ENCODE measurements at regions not wholly inside any gene's neighbourhood (a gene's known extent, or its start where the extent isn't known, plus 50 kb on each side); places are given as distances from the start of the nearest gene placed in this dataset.

DNA sequence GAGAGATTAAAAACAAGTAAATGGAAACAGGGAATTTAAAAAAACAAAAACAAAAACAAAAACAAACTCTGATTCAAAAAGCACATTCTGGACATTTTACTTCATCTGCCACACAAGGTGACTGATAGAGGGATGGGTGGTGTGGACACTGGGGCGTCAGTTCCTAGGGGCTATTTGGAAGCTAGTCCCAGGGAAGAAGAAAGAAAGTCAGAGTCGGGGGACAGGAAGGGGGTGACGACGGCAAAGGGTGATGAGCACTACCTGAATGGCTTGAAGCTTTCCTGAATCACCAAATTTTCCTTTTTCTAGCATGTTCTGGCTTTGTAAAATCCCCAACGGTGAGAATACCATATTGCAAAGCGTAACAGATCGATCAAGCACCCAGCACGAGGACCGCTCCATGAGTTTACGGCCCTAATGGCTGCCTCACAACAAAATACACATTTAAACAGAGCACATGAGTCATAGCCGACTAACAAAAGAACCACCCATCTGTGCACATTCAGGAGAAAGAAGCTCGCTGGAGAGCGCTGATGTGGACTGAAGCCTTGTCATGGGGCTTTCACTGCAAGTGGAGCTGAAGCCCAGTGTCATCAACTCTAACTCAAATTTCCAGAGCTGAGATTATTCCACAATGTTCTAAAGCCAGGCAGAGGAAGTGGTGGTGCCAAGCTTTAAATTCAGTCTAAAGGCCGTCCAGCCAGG is 178.9 kb downstream of the LNPK start:
- no peak for TF ChIP-seq BACH2 (CRISPR knock-in tag; IDR thresholded peaks at IDR 0.05; ENCODE audit: borderline replicate concordance)
- TF ChIP-seq PATZ1 (CRISPR knock-in tag; IDR thresholded peaks at IDR 0.05; ENCODE audit: borderline replicate concordance): no peak
- TF ChIP-seq RARB (CRISPR knock-in tag; IDR thresholded peaks at IDR 0.05): no peak
- TF ChIP-seq, protein P1, sequence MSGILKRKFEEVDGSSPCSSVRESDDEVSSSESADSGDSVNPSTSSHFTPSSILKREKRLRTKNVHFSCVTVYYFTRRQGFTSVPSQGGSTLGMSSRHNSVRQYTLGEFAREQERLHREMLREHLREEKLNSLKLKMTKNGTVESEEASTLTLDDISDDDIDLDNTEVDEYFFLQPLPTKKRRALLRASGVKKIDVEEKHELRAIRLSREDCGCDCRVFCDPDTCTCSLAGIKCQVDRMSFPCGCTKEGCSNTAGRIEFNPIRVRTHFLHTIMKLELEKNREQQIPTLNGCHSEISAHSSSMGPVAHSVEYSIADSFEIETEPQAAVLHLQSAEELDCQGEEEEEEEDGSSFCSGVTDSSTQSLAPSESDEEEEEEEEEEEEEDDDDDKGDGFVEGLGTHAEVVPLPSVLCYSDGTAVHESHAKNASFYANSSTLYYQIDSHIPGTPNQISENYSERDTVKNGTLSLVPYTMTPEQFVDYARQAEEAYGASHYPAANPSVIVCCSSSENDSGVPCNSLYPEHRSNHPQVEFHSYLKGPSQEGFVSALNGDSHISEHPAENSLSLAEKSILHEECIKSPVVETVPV (CRISPR knock-in tag; IDR thresholded peaks at IDR 0.05): no peak
- TF ChIP-seq, protein P2, sequence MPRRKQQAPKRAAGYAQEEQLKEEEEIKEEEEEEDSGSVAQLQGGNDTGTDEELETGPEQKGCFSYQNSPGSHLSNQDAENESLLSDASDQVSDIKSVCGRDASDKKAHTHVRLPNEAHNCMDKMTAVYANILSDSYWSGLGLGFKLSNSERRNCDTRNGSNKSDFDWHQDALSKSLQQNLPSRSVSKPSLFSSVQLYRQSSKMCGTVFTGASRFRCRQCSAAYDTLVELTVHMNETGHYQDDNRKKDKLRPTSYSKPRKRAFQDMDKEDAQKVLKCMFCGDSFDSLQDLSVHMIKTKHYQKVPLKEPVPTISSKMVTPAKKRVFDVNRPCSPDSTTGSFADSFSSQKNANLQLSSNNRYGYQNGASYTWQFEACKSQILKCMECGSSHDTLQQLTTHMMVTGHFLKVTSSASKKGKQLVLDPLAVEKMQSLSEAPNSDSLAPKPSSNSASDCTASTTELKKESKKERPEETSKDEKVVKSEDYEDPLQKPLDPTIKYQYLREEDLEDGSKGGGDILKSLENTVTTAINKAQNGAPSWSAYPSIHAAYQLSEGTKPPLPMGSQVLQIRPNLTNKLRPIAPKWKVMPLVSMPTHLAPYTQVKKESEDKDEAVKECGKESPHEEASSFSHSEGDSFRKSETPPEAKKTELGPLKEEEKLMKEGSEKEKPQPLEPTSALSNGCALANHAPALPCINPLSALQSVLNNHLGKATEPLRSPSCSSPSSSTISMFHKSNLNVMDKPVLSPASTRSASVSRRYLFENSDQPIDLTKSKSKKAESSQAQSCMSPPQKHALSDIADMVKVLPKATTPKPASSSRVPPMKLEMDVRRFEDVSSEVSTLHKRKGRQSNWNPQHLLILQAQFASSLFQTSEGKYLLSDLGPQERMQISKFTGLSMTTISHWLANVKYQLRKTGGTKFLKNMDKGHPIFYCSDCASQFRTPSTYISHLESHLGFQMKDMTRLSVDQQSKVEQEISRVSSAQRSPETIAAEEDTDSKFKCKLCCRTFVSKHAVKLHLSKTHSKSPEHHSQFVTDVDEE (CRISPR knock-in tag; IDR thresholded peaks at IDR 0.05): no peak
- TF ChIP-seq ZFP3 (CRISPR knock-in tag; IDR thresholded peaks at IDR 0.05): no peak
- TF ChIP-seq ZFP30 (CRISPR knock-in tag; IDR thresholded peaks at IDR 0.05): no peak
- TF ChIP-seq, protein P3, sequence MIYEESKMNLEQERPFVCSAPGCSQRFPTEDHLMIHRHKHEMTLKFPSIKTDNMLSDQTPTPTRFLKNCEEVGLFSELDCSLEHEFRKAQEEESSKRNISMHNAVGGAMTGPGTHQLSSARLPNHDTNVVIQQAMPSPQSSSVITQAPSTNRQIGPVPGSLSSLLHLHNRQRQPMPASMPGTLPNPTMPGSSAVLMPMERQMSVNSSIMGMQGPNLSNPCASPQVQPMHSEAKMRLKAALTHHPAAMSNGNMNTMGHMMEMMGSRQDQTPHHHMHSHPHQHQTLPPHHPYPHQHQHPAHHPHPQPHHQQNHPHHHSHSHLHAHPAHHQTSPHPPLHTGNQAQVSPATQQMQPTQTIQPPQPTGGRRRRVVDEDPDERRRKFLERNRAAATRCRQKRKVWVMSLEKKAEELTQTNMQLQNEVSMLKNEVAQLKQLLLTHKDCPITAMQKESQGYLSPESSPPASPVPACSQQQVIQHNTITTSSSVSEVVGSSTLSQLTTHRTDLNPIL (CRISPR knock-in tag; IDR thresholded peaks at IDR 0.05; ENCODE audit: low read depth): no peak
- TF ChIP-seq ARNTL (CRISPR knock-in tag; IDR thresholded peaks at IDR 0.05; ENCODE audit: borderline replicate concordance, low read depth): no peak
